ENCODE measurements at regions not wholly inside any gene's neighbourhood (a gene's known extent, or its start where the extent isn't known, plus 50 kb on each side); places are given as distances from the start of the nearest gene placed in this dataset.

DNA sequence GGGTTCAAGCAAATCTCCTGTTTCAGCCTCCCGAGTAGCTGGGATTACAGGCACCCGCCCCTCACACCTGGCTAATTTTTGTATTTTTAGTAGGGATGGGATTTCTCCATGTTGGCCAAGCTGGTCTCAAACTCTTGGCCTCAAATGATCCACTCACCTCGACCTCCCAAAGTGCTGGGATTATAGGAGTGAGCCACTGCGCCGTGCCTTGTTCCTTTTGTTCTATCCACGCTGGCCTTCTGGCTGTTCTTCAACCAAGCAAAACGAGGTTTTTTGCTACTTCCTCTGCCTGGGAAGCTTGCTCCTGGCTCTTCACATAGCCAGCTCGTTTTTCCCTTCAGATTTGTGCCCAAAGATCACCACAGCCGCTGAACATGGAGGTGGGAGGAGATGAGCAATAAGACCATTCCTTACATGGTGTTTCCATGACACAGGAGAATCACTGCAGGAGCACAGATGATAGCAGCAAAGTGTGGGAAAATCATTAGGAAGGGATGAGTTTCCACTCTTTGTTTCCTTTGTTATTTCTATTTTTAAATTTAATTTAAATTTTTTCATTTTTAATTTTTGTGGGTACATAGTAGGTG, 201.0 kb upstream of the ZNF217 start:
- TF ChIP-seq GATA2 (IDR thresholded peaks at IDR 0.05; ENCODE audit: low read depth, low read length), result no peak
- no peak for TF ChIP-seq GATA3 (IDR thresholded peaks at IDR 0.05; ENCODE audit: low read depth, low read length)
